Endothelial cell (in vitro differentiated cells): ENCODE measurements at regions not wholly inside any gene's neighbourhood (a gene's known extent, or its start where the extent isn't known, plus 50 kb on each side); places are given as distances from the start of the nearest gene placed in this dataset.
"Not testable (repeated sequence)": the region's sequence is repeated elsewhere in the genome, so short reads cannot be mapped to it uniquely, and the experiment has no call there.

Experiments
- DNase-seq: peaks from one replicate; pipeline ENCODE4 v3.0.0; 2021; ENCODE audit warnings: low spot score
- H3K27ac Mint-ChIP-seq: one replicate; pipeline ENCODE4 v1.8.0; 2021; ENCODE audit warnings: mixed read lengths, inconsistent platforms; ENCODE audit not compliant: unreplicated experiment
- H3K27me3 Mint-ChIP-seq: one replicate; pipeline ENCODE4 v1.8.0; 2021; ENCODE audit warnings: mild to moderate bottlenecking, moderate library complexity, mixed read lengths, inconsistent platforms; ENCODE audit not compliant: unreplicated experiment
- H3K36me3 Mint-ChIP-seq: one replicate; pipeline ENCODE4 v1.8.0; 2021; ENCODE audit warnings: mild to moderate bottlenecking, low read depth, mixed read lengths, inconsistent platforms; ENCODE audit not compliant: unreplicated experiment
- H3K4me1 Mint-ChIP-seq: one replicate; pipeline ENCODE4 v1.8.0; 2021; ENCODE audit warnings: mild to moderate bottlenecking, mixed read lengths, inconsistent platforms; ENCODE audit not compliant: unreplicated experiment
- H3K4me3 Mint-ChIP-seq: one replicate; pipeline ENCODE4 v1.8.0; 2021; ENCODE audit warnings: mild to moderate bottlenecking, mixed read lengths, inconsistent platforms; ENCODE audit not compliant: unreplicated experiment
- H3K9me3 Mint-ChIP-seq: one replicate; pipeline ENCODE4 v1.8.0; 2021; ENCODE audit warnings: mixed read lengths, inconsistent platforms; ENCODE audit not compliant: unreplicated experiment
- CTCF ChIP-seq: fragments of 200-600 bp; sonication (generic); IDR thresholded peaks from one replicate; pipeline ENCODE4 v1.5.0; 2021; ENCODE audit warnings: antibody characterized with exemption; ENCODE audit not compliant: unreplicated experiment

- Mint-ChIP-seq H3K4me1 (no peaks in the 10 kb centered on the region), H3K36me3 (no peaks in the 10 kb centered on the region)
Observed at GRCh38 chr15:77915261-77915960, 162.1 kb downstream of the TBC1D2B start.

GRCh38 chr15:77914531-77914930 is 163.0 kb downstream of the TBC1D2B start:
- H3K4me1 Mint-ChIP-seq, DNase-seq, H3K4me3 Mint-ChIP-seq, H3K27me3 Mint-ChIP-seq, H3K9me3 Mint-ChIP-seq, H3K27ac Mint-ChIP-seq, H3K36me3 Mint-ChIP-seq: not testable (repeated sequence)

More at GRCh38 chr15:77915261-77915960, 162.1 kb downstream of the TBC1D2B start:
- Mint-ChIP-seq H3K4me3 (no peak overlapping the region), H3K27ac (no peak overlapping the region), H3K9me3 (no peaks in the 10 kb centered on the region), H3K27me3 (peaks cover 2% of the 10 kb centered on the region)
- no peak for DNase-seq
- TF ChIP-seq CTCF = no peak

GRCh38 chr15:77910030-77910911 is 167.2 kb downstream of the TBC1D2B start:
- TF ChIP-seq CTCF = peak; percentile 88
- H3K4me1 Mint-ChIP-seq, H3K27ac Mint-ChIP-seq, H3K36me3 Mint-ChIP-seq, H3K27me3 Mint-ChIP-seq, H3K9me3 Mint-ChIP-seq: not testable (repeated sequence)
- H3K4me3 Mint-ChIP-seq = peak overlapping the region; percentile 86
- peak; percentile 83 for DNase-seq

GRCh38 chr15:77909182-77909940 is 168.2 kb downstream of the TBC1D2B start:
- H3K4me3 Mint-ChIP-seq = no peak overlapping the region
- H3K9me3 Mint-ChIP-seq = no peaks in the 10 kb centered on the region
- TF ChIP-seq CTCF = no peak
- no peaks in the 10 kb centered on the region for H3K4me1 Mint-ChIP-seq
- H3K27ac Mint-ChIP-seq = no peak overlapping the region
- peaks cover 4% of the 10 kb centered on the region for H3K27me3 Mint-ChIP-seq
- H3K36me3 Mint-ChIP-seq = no peaks in the 10 kb centered on the region
- DNase-seq = no peak

- H3K4me3 Mint-ChIP-seq, H3K27ac Mint-ChIP-seq, H3K9me3 Mint-ChIP-seq, H3K4me1 Mint-ChIP-seq, DNase-seq, H3K36me3 Mint-ChIP-seq, H3K27me3 Mint-ChIP-seq: not testable (repeated sequence)
Observed at GRCh38 chr15:77908752-77909111, 168.8 kb downstream of the TBC1D2B start.
